ENCODE measurements at regions not wholly inside any gene's neighbourhood (a gene's known extent, or its start where the extent isn't known, plus 50 kb on each side); places are given as distances from the start of the nearest gene placed in this dataset.

GRCh38 chr18:56521263-56521662 lies 117.1 kb downstream of the TXNL1 start:
- H2BK15ac ChIP-seq (ENCODE audit: low read depth, low read length), result no peak overlapping the region
- no peak overlapping the region for H3K4me2 ChIP-seq (ENCODE audit: insufficient read depth, insufficient read length, low read length)
- H3K27me3 ChIP-seq (ENCODE audit: insufficient read depth, low read length), result no peaks in the 10 kb centered on the region
- no peak overlapping the region for H2BK120ac ChIP-seq (ENCODE audit: low read depth, low read length, poor library complexity, severe bottlenecking)
- no peaks in the 10 kb centered on the region for H3K79me1 ChIP-seq (ENCODE audit: insufficient read depth, low read depth, low read length, poor library complexity, severe bottlenecking)
- H3K9ac ChIP-seq (ENCODE audit: extremely low read depth, insufficient read length, low read length), result no peak overlapping the region
- no peak for TF ChIP-seq CTCF (conservative IDR thresholded peaks at IDR 0.05)
- H4K20me1 ChIP-seq (ENCODE audit: control insufficient read depth, insufficient read depth, insufficient read length), result no peaks in the 10 kb centered on the region
- H3K9me3 Mint-ChIP-seq, result peaks cover 18 to 20% of the 10 kb centered on the region in 2 experiments
- H3K4me1 ChIP-seq (ENCODE audit: insufficient read depth, low read length), result no peaks in the 10 kb centered on the region
- no peak for DNase-seq
- H3K18ac ChIP-seq (ENCODE audit: insufficient read length, low read depth, low read length), result no peak overlapping the region
- no peak overlapping the region for H3T11ph ChIP-seq (ENCODE audit: low read length)
- H2AFZ ChIP-seq (ENCODE audit: low read length), result no peak overlapping the region
- H3K27ac ChIP-seq (ENCODE audit: insufficient read length, low read depth, low read length), result no peak overlapping the region
- no peak overlapping the region for H4K91ac ChIP-seq (ENCODE audit: insufficient read length, low read depth, low read length)
- no peak overlapping the region for H3K4me3 Mint-ChIP-seq
- no peak overlapping the region for H2BK5ac ChIP-seq (ENCODE audit: insufficient read length, low read length)
- H3K27ac Mint-ChIP-seq, result no peak overlapping the region; a peak in 1 of 7 replicates
- H3K9me3 ChIP-seq (ENCODE audit: control insufficient read depth, low read depth, low read length), result peaks cover 14% of the 10 kb centered on the region
- no peaks in the 10 kb centered on the region for H3K23me2 ChIP-seq (ENCODE audit: insufficient read length, low read depth, low read length, poor library complexity, severe bottlenecking)
- H4K8ac ChIP-seq (replicated peaks; ENCODE audit: insufficient read length, low read depth, low read length), result no peak overlapping the region
- H4K5ac ChIP-seq (ENCODE audit: insufficient read length, low read depth, low read length), result no peak overlapping the region
- WGBS (ENCODE audit: extremely low coverage, insufficient read length, low lambda C conversion rate), result no CpG with 5 or more reads among the region's 3 CpGs
- no peaks in the 10 kb centered on the region for H3K79me2 ChIP-seq (ENCODE audit: insufficient read depth, low read length)
- H3K56ac ChIP-seq (ENCODE audit: insufficient read length, low read depth, low read length), result no peak overlapping the region
- H3K23ac ChIP-seq (ENCODE audit: insufficient read length, low read depth, low read length), result no peak overlapping the region
- no peak overlapping the region for H2BK20ac ChIP-seq (ENCODE audit: low read depth, low read length, poor library complexity, severe bottlenecking)
- H3K14ac ChIP-seq (ENCODE audit: insufficient read depth, low read length), result no peak overlapping the region
- H3K4me1 Mint-ChIP-seq, result peaks cover 5 to 7% of the 10 kb centered on the region in 2 experiments; a peak in 3 of 4 replicates
- no peak overlapping the region for H2AK5ac ChIP-seq (ENCODE audit: insufficient read length, low read length)
- no peak overlapping the region for H3K4ac ChIP-seq (ENCODE audit: low read depth, low read length)
- no peaks in the 10 kb centered on the region for H3K27me3 Mint-ChIP-seq (ENCODE audit: low read depth)
- peaks cover 4 to 14% (median 4%) of the 10 kb centered on the region in 3 experiments; a peak in 6 of 7 replicates for H3K36me3 Mint-ChIP-seq (ENCODE audit: insufficient read depth in 1 of 3, low read depth in 3 of 3)
- H2BK12ac ChIP-seq (ENCODE audit: insufficient read length, low read depth, low read length), result no peak overlapping the region
